Common myeloid progenitor, CD34-positive (primary cell): ENCODE measurements at regions not wholly inside any gene's neighbourhood (a gene's known extent, or its start where the extent isn't known, plus 50 kb on each side); places are given as distances from the start of the nearest gene placed in this dataset.

Source experiments
- CTCF ChIA-PET: fragments of 350-600 bp; sonication (Branson Sonifier 250); formaldehyde crosslinking; loops from one replicate; lab custom pipeline; 2021; ENCODE audit warnings: antibody characterized with exemption; lab: Charles Lee
- POLR2A ChIA-PET: fragments of 350-600 bp; sonication (Branson Sonifier 250); formaldehyde crosslinking; loops from one replicate; lab custom pipeline; 2021; ENCODE audit warnings: antibody characterized with exemption; lab: Charles Lee
- DNase-seq, 3 donors: peaks; one replicate each; pipeline versions ENCODE4 v3.0.0 to v3.0.0-alpha.2; 2013
- H3K27ac ChIP-seq, 2 experiments: 1 replicate in 1 of 2; 2 replicates in 1 of 2; pipeline ENCODE4 v1.7.0; 2013; ENCODE audit warnings: inconsistent platforms in 2 of 2, low read length in 2 of 2, mild to moderate bottlenecking in 2 of 2, low read depth in 1 of 2, moderate library complexity in 1 of 2; ENCODE audit not compliant: severe bottlenecking in 2 of 2, insufficient read depth in 1 of 2, poor library complexity in 1 of 2
- H3K27me3 ChIP-seq, 5 experiments: replicated peaks in 2 of 5; 1 replicate in 3 of 5; 2 replicates in 2 of 5; pipeline versions ENCODE4 v1.6.1 to v1.7.0; 2013; ENCODE audit warnings: low read length in 4 of 5, mild to moderate bottlenecking in 2 of 5, moderate library complexity in 2 of 5, inconsistent platforms in 1 of 5; ENCODE audit not compliant: insufficient read depth in 5 of 5, control insufficient read depth in 4 of 5
- H3K36me3 ChIP-seq, 4 experiments: 1 replicate in 2 of 4; 2 replicates in 2 of 4; pipeline versions ENCODE4 v1.6.1 to v1.7.0; 2013; ENCODE audit warnings: low read length in 3 of 4, control low read depth in 1 of 4, mild to moderate bottlenecking in 1 of 4; ENCODE audit not compliant: control insufficient read depth in 4 of 4, insufficient read depth in 4 of 4
- H3K4me1 ChIP-seq, 4 experiments: 1 replicate in 3 of 4; 2 replicates in 1 of 4; pipeline versions ENCODE4 v1.6.1 to v1.7.1; 2013; ENCODE audit warnings: low read length in 3 of 4, mild to moderate bottlenecking in 3 of 4, control low read depth in 1 of 4, inconsistent platforms in 1 of 4, moderate library complexity in 1 of 4; ENCODE audit not compliant: control insufficient read depth in 4 of 4, insufficient read depth in 4 of 4; ENCODE audit errors: control extremely low read depth in 1 of 4
- H3K4me3 ChIP-seq, 7 experiments: 1 replicate in 4 of 7; 2 replicates in 3 of 7; pipeline versions ENCODE4 v1.5.1 to v1.7.0; 2013; ENCODE audit warnings: mild to moderate bottlenecking in 7 of 7, low read length in 6 of 7, moderate library complexity in 6 of 7, inconsistent platforms in 2 of 7, low read depth in 2 of 7, control low read depth in 1 of 7; ENCODE audit not compliant: insufficient read depth in 4 of 7, control insufficient read depth in 1 of 7; ENCODE audit errors: extremely low read depth in 1 of 7
- H3K9me3 ChIP-seq, 5 experiments: 1 replicate in 4 of 5; 2 replicates in 1 of 5; pipeline versions ENCODE4 v1.6.1 to v1.7.1; 2013; ENCODE audit warnings: low read length in 4 of 5, mild to moderate bottlenecking in 2 of 5, inconsistent platforms in 1 of 5, low read depth in 1 of 5, moderate library complexity in 1 of 5; ENCODE audit not compliant: control insufficient read depth in 4 of 5, insufficient read depth in 2 of 5; ENCODE audit errors: control extremely low read depth in 1 of 5
- WGBS: methylation state at CpG from one replicate; pipeline ENCODE4 v1.1.5; 2013; ENCODE audit not compliant: insufficient coverage; 5-methylcytosine and 5-hydroxymethylcytosine counted together

DNA sequence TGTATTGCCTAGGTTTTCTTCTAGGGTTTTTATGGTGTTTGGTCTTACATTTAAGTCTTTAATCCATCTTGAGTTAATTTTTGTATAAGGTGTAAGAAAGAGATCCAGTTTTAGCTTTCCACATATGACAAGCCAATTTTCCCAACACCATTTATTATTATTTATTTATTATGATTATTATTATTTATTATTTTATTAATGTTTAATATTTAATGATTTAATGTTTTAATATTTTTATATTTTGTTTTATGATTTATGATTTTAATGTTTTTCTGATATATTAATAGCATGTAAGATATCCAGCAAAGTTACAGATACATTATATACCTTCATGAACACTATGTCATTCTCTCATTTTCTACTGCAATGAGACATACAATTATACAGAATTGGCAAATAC is 1082.0 kb downstream of the DSC3 start:
- H3K27me3 ChIP-seq: no peaks in the 10 kb centered on the region
- POLR2A ChIA-PET: no interaction called here
- no peak for DNase-seq
- no peaks in the 10 kb centered on the region for H3K4me1 ChIP-seq
- CTCF ChIA-PET: no interaction called here
- no peaks in the 10 kb centered on the region for H3K36me3 ChIP-seq
- peaks cover 0 to 1% (median 0%) of the 10 kb centered on the region in 5 experiments for H3K9me3 ChIP-seq
- no peak overlapping the region for H3K27ac ChIP-seq
- no peak overlapping the region for H3K4me3 ChIP-seq

DNA sequence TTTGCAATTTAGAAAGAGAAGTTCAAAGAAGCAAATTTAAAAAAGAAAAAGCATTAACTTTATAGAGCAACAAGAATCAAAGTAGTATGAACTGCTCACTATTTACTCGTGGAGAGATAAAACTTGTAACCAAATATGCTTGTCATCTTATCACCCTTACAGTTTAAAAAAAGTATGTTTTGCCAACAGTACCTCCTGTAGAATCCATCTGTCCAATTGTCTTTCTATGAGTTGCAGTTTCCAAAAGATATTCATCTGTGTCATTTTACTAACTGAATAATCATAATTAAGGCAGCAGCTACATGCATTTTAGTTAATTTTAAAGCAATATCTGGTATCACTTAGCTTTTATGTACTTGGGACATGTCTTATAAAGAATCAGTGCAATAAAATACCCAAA is 1112.3 kb downstream of the DSC3 start:
- WGBS: 100% methylated on average over 1 of the region's 1 CpG
- H3K4me1 ChIP-seq: no peaks in the 10 kb centered on the region
- no peak overlapping the region for H3K27ac ChIP-seq
- CTCF ChIA-PET: no interaction called here
- no peak for DNase-seq
- no peak overlapping the region for H3K4me3 ChIP-seq
- no peaks in the 10 kb centered on the region for H3K36me3 ChIP-seq
- H3K9me3 ChIP-seq: no peaks in the 10 kb centered on the region
- no peaks in the 10 kb centered on the region for H3K27me3 ChIP-seq
- POLR2A ChIA-PET: no interaction called here

DNA sequence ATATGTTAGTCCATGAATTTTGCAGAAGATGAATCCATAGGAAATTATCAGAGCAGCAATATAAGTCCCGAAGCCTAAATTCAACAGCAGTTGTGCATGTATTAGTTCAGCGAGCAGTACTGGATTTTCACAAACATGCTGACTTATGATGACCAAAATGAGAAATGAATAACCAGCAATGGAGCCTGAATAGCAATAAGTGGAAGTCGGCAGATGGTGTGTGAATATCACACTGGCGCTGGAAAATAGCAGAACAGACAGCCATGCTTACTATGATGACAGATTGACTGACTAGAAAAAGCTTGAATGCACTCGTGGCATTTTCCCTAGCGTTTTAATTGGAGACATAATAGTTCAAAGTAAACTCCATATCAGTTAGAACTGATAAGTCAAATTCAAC is 1114.5 kb downstream of the DSC3 start:
- CTCF ChIA-PET: no interaction called here

DNA sequence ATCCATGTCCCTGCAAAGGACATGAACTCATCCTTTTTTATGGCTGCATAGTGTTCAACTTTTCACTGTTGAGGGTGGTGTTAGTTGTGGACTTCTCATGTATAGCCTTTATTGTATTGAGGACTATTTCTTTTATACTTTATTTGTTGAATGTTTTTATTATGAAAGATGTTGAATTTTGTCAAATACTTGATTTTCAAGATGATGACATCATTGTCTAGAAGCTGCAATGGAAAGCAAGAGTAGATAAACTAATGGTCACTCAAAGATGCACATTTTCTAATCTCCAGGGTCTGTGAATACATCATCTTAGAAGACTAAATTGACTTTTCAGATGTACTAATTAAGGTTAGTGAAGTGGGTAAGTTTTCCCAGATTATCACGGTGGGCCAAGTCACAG is 1117.0 kb downstream of the DSC3 start:
- H3K27me3 ChIP-seq: no peaks in the 10 kb centered on the region
- H3K27ac ChIP-seq: no peak overlapping the region
- no peaks in the 10 kb centered on the region for H3K9me3 ChIP-seq
- no peaks in the 10 kb centered on the region for H3K36me3 ChIP-seq
- no peak overlapping the region for H3K4me3 ChIP-seq
- CTCF ChIA-PET: no interaction called here
- WGBS: 100% methylated on average over 1 of the region's 1 CpG
- POLR2A ChIA-PET: no interaction called here
- no peak for DNase-seq
- no peaks in the 10 kb centered on the region for H3K4me1 ChIP-seq

More for the DNA sequence above, 1114.5 kb downstream of the DSC3 start:
- DNase-seq: no peak
- WGBS: 90% methylated on average over 4 of the region's 6 CpGs
- Histone ChIP-seq H3K27ac (no peak overlapping the region), H3K4me1 (no peaks in the 10 kb centered on the region), H3K4me3 (no peak overlapping the region), H3K27me3 (no peaks in the 10 kb centered on the region), H3K36me3 (no peaks in the 10 kb centered on the region), H3K9me3 (no peaks in the 10 kb centered on the region)
- POLR2A ChIA-PET: no interaction called here

DNA sequence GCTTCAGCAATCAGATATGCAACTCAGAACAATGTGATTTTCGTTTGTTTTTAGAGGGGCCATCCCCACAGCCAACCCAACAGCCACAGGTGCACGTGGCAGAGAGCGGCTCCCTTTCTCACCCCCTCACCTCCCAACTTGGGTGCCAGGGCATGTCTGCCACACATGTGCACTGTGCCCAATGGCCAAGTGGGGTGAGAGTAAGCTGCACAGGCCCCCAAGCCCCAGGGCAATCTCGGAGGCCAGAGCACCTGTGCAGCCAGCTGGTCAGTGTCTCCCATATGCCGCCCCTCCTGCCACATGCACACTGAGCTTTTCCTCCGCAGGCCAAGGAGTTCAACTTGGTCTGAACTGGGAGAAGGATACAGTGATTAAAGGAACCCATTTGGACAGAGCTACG is 1130.2 kb downstream of the DSC3 start:
- ChIA-PET POLR2A (no interaction called here), CTCF (no interaction called here)
- no peaks in the 10 kb centered on the region for H3K36me3 ChIP-seq
- no peak overlapping the region for H3K4me3 ChIP-seq
- no peaks in the 10 kb centered on the region for H3K4me1 ChIP-seq
- H3K27ac ChIP-seq: no peak overlapping the region
- 93% methylated on average over 6 of the region's 7 CpGs for WGBS
- H3K9me3 ChIP-seq: no peaks in the 10 kb centered on the region
- no peak for DNase-seq
- no peaks in the 10 kb centered on the region for H3K27me3 ChIP-seq

DNA sequence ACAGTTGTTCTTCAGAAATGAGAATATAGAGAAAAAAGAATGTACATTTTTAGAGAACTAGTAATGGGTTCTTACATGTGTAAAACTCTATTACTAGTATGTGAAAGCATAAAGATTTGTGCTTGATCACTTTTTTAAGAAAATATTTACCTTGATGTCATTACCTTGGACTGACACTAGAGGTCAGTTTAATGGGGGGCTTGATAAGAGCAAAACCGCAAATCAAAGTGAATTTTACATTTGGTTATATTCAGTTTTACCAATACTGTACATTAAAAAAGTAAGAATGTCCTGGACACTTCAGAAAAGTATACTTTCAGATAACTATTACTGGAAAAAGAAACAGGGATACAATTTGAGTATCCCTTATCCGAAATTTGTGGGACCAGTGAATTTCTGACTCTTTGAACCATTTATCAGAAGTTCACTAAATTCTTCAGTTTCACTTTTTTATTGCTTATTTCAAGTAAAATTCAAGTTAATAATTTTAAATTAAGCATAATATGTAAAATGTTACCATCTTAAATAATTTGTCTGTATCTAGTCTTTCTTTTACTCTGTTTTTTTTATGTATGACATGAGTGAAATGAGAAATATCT is 1149.5 kb downstream of the DSC3 start:
- Histone ChIP-seq H3K4me1 (no peaks in the 10 kb centered on the region), H3K36me3 (no peaks in the 10 kb centered on the region), H3K4me3 (no peak overlapping the region), H3K27ac (no peak overlapping the region), H3K27me3 (no peaks in the 10 kb centered on the region), H3K9me3 (no peaks in the 10 kb centered on the region)
- peak; percentile 2 to 17 (median 12) for DNase-seq
- ChIA-PET POLR2A (no interaction called here), CTCF (no interaction called here)
- WGBS: no CpG with 5 or more reads among the region's 2 CpGs

DNA sequence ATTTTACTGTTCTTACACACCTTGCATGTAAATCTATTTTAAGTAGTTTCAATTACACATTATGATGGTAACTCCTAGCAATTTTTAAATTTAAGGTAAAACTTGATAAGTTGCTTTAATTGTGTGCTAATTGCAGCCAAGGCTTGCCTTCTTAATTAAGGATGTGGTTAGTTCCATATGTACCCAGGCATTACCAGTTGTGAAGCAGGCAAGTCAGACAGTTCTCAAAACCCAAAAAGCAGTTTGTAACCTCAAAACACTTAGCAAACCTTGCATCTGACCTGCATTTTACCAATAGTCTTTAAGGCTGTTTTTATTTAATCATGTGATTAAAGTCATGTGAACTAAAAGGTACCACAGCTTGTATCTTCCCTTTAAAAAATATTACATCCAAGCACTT is 1159.4 kb downstream of the DSC3 start:
- CTCF ChIA-PET: no interaction called here
- Histone ChIP-seq H3K4me3 (no peak overlapping the region), H3K9me3 (no peaks in the 10 kb centered on the region), H3K4me1 (peaks cover 0 to 3% (median 0%) of the 10 kb centered on the region in 4 experiments), H3K36me3 (no peaks in the 10 kb centered on the region), H3K27me3 (no peaks in the 10 kb centered on the region), H3K27ac (no peak overlapping the region)
- POLR2A ChIA-PET: no interaction called here
- DNase-seq: no peak
